ENCODE measurements at regions not wholly inside any gene's neighbourhood (a gene's known extent, or its start where the extent isn't known, plus 50 kb on each side); places are given as distances from the start of the nearest gene placed in this dataset.

DNA sequence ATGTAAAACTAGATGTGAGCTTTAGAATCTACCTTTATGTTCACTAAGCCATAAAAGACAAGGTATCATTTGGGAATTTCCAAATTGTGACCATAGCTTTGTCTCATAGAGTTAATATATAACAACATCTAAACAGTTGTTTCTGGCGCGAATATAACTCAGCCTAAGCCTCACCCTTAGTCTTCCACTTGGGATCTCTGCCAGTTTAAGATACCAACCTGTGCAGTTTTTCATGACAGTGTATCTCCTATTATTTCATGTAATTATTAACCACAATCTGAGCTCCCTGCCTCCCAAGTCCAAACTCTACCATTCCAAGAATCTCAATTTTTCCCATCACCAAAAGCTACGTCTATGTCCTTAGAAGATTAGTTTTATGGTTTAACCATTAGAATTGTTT, 572.5 kb upstream of the ISX start (continued):
- TF ChIP-seq, protein P1, sequence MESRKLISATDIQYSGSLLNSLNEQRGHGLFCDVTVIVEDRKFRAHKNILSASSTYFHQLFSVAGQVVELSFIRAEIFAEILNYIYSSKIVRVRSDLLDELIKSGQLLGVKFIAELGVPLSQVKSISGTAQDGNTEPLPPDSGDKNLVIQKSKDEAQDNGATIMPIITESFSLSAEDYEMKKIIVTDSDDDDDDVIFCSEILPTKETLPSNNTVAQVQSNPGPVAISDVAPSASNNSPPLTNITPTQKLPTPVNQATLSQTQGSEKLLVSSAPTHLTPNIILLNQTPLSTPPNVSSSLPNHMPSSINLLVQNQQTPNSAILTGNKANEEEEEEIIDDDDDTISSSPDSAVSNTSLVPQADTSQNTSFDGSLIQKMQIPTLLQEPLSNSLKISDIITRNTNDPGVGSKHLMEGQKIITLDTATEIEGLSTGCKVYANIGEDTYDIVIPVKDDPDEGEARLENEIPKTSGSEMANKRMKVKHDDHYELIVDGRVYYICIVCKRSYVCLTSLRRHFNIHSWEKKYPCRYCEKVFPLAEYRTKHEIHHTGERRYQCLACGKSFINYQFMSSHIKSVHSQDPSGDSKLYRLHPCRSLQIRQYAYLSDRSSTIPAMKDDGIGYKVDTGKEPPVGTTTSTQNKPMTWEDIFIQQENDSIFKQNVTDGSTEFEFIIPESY (IDR thresholded peaks at IDR 0.05), result no peak
- TF ChIP-seq JUND (IDR thresholded peaks at IDR 0.05) (no peak), EGR1 (IDR thresholded peaks at IDR 0.05; ENCODE audit: low read depth in 2 of 2) (no peak), HNF4A (conservative IDR thresholded peaks at IDR 0.05) (no peak), YY1 (IDR thresholded peaks at IDR 0.05) (no peak)
- TF ChIP-seq, protein P2, sequence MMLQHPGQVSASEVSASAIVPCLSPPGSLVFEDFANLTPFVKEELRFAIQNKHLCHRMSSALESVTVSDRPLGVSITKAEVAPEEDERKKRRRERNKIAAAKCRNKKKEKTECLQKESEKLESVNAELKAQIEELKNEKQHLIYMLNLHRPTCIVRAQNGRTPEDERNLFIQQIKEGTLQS (IDR thresholded peaks at IDR 0.05), result no peak

DNA sequence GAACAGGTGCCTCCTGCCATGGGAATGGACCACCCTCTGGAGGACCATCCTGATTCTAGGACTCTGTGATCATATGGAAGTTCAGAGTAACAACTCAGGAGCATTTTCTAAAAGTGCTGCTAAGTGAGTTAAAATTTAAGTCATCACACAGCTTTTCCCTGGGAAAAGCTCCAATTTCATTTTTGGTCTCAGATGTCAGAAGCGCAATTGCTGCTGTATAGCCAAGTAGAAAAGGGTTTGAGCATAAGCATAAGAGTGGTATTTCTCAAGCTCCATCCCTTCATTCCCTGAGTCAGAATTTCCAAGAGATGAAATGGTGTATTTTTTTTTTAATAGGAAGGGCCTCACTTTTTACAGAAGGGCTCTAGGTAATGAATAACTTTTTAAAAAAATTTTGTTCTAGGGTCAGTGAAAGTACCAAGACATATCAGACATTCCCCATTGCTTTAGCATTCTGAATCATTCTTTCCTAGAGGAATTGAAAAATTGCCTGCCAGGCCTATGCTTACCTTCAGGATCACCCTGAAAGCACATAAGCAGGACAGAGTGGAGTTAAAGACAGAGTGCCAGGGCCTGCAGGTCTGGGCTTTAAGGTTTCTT, 564.5 kb upstream of the ISX start:
- TF ChIP-seq JUND (IDR thresholded peaks at IDR 0.05), result no peak
- no peak for TF ChIP-seq YY1 (IDR thresholded peaks at IDR 0.05)
- no peak for TF ChIP-seq GABPA (IDR thresholded peaks at IDR 0.05 in 1 of 2, conservative IDR thresholded peaks at IDR 0.05 in 1 of 2)
- TF ChIP-seq, protein P2 (IDR thresholded peaks at IDR 0.05), result no peak
- TF ChIP-seq RAD21 (IDR thresholded peaks at IDR 0.05), result no peak
- TF ChIP-seq HNF4A (conservative IDR thresholded peaks at IDR 0.05), result no peak
- TF ChIP-seq, protein P3, sequence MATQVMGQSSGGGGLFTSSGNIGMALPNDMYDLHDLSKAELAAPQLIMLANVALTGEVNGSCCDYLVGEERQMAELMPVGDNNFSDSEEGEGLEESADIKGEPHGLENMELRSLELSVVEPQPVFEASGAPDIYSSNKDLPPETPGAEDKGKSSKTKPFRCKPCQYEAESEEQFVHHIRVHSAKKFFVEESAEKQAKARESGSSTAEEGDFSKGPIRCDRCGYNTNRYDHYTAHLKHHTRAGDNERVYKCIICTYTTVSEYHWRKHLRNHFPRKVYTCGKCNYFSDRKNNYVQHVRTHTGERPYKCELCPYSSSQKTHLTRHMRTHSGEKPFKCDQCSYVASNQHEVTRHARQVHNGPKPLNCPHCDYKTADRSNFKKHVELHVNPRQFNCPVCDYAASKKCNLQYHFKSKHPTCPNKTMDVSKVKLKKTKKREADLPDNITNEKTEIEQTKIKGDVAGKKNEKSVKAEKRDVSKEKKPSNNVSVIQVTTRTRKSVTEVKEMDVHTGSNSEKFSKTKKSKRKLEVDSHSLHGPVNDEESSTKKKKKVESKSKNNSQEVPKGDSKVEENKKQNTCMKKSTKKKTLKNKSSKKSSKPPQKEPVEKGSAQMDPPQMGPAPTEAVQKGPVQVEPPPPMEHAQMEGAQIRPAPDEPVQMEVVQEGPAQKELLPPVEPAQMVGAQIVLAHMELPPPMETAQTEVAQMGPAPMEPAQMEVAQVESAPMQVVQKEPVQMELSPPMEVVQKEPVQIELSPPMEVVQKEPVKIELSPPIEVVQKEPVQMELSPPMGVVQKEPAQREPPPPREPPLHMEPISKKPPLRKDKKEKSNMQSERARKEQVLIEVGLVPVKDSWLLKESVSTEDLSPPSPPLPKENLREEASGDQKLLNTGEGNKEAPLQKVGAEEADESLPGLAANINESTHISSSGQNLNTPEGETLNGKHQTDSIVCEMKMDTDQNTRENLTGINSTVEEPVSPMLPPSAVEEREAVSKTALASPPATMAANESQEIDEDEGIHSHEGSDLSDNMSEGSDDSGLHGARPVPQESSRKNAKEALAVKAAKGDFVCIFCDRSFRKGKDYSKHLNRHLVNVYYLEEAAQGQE (IDR thresholded peaks at IDR 0.05), result no peak
- TF ChIP-seq HNF4G (IDR thresholded peaks at IDR 0.05), result no peak
- TF ChIP-seq, protein P1 (IDR thresholded peaks at IDR 0.05), result no peak
- no peak for TF ChIP-seq NR2F2 (IDR thresholded peaks at IDR 0.05)
- TF ChIP-seq FOXA1 (IDR thresholded peaks at IDR 0.05), result no peak
- TF ChIP-seq RXRA (IDR thresholded peaks at IDR 0.05), result no peak
- WGBS, result 90% methylated on average over 1 of the region's 1 CpG
- Histone ChIP-seq H3K27ac (ENCODE audit: low read depth in 1 of 2, low read length in 2 of 2) (no peak overlapping the region), H3K9me3 (ENCODE audit: control insufficient read depth in 4 of 4, low read length in 3 of 4) (peaks cover 0 to 1% (median 0%) of the 10 kb centered on the region in 4 donors), H3K4me3 (ENCODE audit: low read depth in 1 of 3, low read length in 3 of 3) (no peak overlapping the region), H3K36me3 (ENCODE audit: control insufficient read depth in 4 of 4, insufficient read depth in 3 of 4, low read depth in 1 of 4, low read length in 3 of 4) (no peaks in the 10 kb centered on the region), H3K4me1 (ENCODE audit: control insufficient read depth in 4 of 4, insufficient read depth in 4 of 4, low read length in 3 of 4) (no peaks in the 10 kb centered on the region), H3K9ac (ENCODE audit: low read depth in 1 of 2, low read length in 2 of 2) (no peak overlapping the region), H3K27me3 (ENCODE audit: control insufficient read depth in 4 of 4, insufficient read depth in 4 of 4, low read length in 3 of 4) (no peaks in the 10 kb centered on the region)
- DNase-seq (ENCODE audit: low spot score), result no peak
